Large intestine (tissue), 3 donors: ENCODE measurements at regions not wholly inside any gene's neighbourhood (a gene's known extent, or its start where the extent isn't known, plus 50 kb on each side); places are given as distances from the start of the nearest gene placed in this dataset.
"Not testable (repeated sequence)": the region's sequence is repeated elsewhere in the genome, so short reads cannot be mapped to it uniquely, and the experiment has no call there.

Experiments
- DNase-seq, 2 donors: peaks; one replicate each; pipeline versions ENCODE4 v3.0.0 to v3.0.0-alpha.2; 2013
- H3K27ac ChIP-seq: one replicate; pipeline ENCODE4 v1.5.1; 2013; ENCODE audit warnings: low read length
- H3K27me3 ChIP-seq: 2 replicates; pipeline ENCODE4 v1.6.1; 2013; ENCODE audit warnings: low read length; ENCODE audit not compliant: control insufficient read depth, insufficient read depth
- H3K36me3 ChIP-seq: 2 replicates; pipeline ENCODE4 v1.6.1; 2013; ENCODE audit warnings: low read length; ENCODE audit not compliant: control insufficient read depth, insufficient read depth
- H3K4me1 ChIP-seq: one replicate; pipeline ENCODE4 v1.6.1; 2013; ENCODE audit warnings: low read length; ENCODE audit not compliant: control insufficient read depth, insufficient read depth
- H3K4me3 ChIP-seq: one replicate; pipeline ENCODE4 v1.5.1; 2013; ENCODE audit warnings: low read length
- H3K9me3 ChIP-seq: one replicate; pipeline ENCODE4 v1.6.1; 2013; ENCODE audit warnings: mild to moderate bottlenecking, low read depth, low read length, moderate library complexity; ENCODE audit not compliant: control insufficient read depth
- WGBS: methylation state at CpG from one replicate; pipeline ENCODE4 v1.1.5; 2013; ENCODE audit warnings: low lambda C conversion rate; ENCODE audit not compliant: insufficient coverage; 5-methylcytosine and 5-hydroxymethylcytosine counted together

DNA sequence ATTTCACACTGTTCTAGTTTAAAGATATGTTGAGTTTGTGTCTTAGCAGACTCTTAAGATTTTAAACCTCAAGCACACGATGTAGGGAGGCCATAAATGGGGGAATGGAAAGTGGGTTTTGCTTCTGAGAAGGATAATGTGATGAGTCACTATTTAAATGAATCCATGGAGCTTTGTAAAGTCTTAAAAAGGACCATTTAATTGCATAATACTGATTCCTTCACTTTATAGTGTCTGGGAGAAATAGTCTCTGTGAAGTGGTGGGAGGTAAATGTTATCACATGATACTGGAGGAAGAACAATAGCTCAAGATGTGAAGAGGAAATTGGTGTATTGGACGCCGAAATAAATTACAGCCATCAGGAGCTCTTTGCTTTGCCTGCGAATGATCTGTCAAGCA, 84.0 kb upstream of the MYO3A start:
- Histone ChIP-seq H3K9me3 (no peaks in the 10 kb centered on the region), H3K4me3 (no peak overlapping the region), H3K36me3 (no peaks in the 10 kb centered on the region), H3K27me3 (no peaks in the 10 kb centered on the region), H3K27ac (no peak overlapping the region), H3K4me1 (no peaks in the 10 kb centered on the region)
- 60% methylated on average over 1 of the region's 4 CpGs for WGBS
- no peak for DNase-seq

GRCh38 chr10:25851548-25851947, 82.5 kb upstream of the MYO3A start:
- no peak overlapping the region for H3K4me3 ChIP-seq
- no peaks in the 10 kb centered on the region for H3K27me3 ChIP-seq
- H3K4me1 ChIP-seq: no peaks in the 10 kb centered on the region
- H3K27ac ChIP-seq: no peak overlapping the region
- no peak for DNase-seq
- H3K36me3 ChIP-seq: no peaks in the 10 kb centered on the region
- H3K9me3 ChIP-seq: no peaks in the 10 kb centered on the region
- WGBS: 80% methylated on average over 4 of the region's 7 CpGs

GRCh38 chr10:25852364-25852941, 81.6 kb upstream of the MYO3A start:
- DNase-seq: no peak
- no peak overlapping the region for H3K4me3 ChIP-seq
- H3K9me3 ChIP-seq: no peaks in the 10 kb centered on the region
- no peaks in the 10 kb centered on the region for H3K36me3 ChIP-seq
- WGBS: 100% methylated on average over 1 of the region's 8 CpGs
- no peaks in the 10 kb centered on the region for H3K4me1 ChIP-seq
- H3K27me3 ChIP-seq: no peaks in the 10 kb centered on the region
- no peak overlapping the region for H3K27ac ChIP-seq

GRCh38 chr10:25858076-25858475, 76.0 kb upstream of the MYO3A start:
- no peak overlapping the region for H3K4me3 ChIP-seq
- no peaks in the 10 kb centered on the region for H3K36me3 ChIP-seq
- H3K27me3 ChIP-seq: no peaks in the 10 kb centered on the region
- no peak overlapping the region for H3K27ac ChIP-seq
- H3K9me3 ChIP-seq: no peaks in the 10 kb centered on the region
- WGBS: 68% methylated on average over 3 of the region's 3 CpGs
- no peak for DNase-seq
- H3K4me1 ChIP-seq: no peaks in the 10 kb centered on the region

GRCh38 chr10:25865267-25865666, 68.8 kb upstream of the MYO3A start:
- no peak for DNase-seq
- no peaks in the 10 kb centered on the region for H3K27me3 ChIP-seq
- no peaks in the 10 kb centered on the region for H3K4me1 ChIP-seq
- no peaks in the 10 kb centered on the region for H3K36me3 ChIP-seq
- no peak overlapping the region for H3K27ac ChIP-seq
- H3K9me3 ChIP-seq: no peaks in the 10 kb centered on the region
- H3K4me3 ChIP-seq: no peak overlapping the region

GRCh38 chr10:25867321-25867720, 66.7 kb upstream of the MYO3A start:
- Histone ChIP-seq H3K36me3 (no peaks in the 10 kb centered on the region), H3K27me3 (no peaks in the 10 kb centered on the region), H3K9me3 (no peaks in the 10 kb centered on the region), H3K4me3 (no peak overlapping the region), H3K4me1 (no peaks in the 10 kb centered on the region), H3K27ac (no peak overlapping the region)
- 100% methylated on average over 2 of the region's 3 CpGs for WGBS
- no peak for DNase-seq

- Histone ChIP-seq H3K27me3 (no peaks in the 10 kb centered on the region), H3K9me3 (no peaks in the 10 kb centered on the region), H3K4me3 (no peak overlapping the region), H3K36me3 (no peaks in the 10 kb centered on the region), H3K27ac (no peak overlapping the region), H3K4me1 (no peaks in the 10 kb centered on the region)
- no peak for DNase-seq
- WGBS: 92% methylated on average over 3 of the region's 7 CpGs
Observed at GRCh38 chr10:25869067-25869591, 64.9 kb upstream of the MYO3A start.

DNA sequence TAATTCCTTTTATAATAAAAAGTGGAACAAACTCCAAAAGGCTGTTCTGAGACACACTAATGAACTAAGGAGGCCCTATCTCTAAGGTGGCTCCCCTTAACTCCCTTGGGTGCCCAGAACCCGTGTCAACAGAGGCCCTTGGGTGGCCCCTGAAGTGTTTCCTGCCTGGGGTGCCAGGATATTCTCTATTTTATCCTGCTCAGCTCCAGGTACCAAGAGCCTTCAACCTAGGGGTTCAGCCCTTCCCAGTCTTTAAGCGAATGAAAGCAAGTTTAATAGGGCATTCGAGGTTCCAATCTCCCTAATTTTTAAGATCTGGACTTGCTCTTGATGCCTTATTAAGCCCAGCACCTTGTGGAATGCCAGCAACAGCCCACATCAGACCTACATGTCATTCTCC, 64.4 kb upstream of the MYO3A start:
- DNase-seq: no peak
- no CpG with 5 or more reads among the region's 3 CpGs for WGBS
- Histone ChIP-seq H3K36me3 (no peaks in the 10 kb centered on the region), H3K27me3 (no peaks in the 10 kb centered on the region), H3K27ac (no peak overlapping the region), H3K4me1 (no peaks in the 10 kb centered on the region), H3K9me3 (no peaks in the 10 kb centered on the region), H3K4me3 (no peak overlapping the region)

DNA sequence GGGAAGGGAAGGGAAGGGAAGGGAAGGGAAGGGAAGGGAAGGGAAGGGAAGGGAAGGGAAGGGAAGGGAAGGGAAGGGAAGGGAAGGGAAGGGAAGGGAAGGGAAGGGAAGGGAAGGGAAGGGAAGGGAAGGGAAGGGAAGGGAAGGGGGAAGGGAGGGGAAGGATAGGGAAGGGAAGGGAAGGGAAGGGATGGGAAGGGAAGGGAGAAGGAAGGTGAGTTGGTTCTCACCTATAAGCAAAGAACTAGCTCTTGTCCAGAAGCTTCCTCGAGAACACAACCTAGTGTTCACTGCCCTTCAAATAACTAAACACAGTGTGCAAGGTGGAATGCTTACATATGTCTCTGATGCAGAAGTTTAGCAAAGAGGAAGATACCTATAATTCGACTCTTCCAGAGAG, 59.6 kb upstream of the MYO3A start:
- 100% methylated on average over 1 of the region's 2 CpGs for WGBS
- not testable (repeated sequence) for H3K4me3 ChIP-seq, H3K27ac ChIP-seq, H3K4me1 ChIP-seq, H3K9me3 ChIP-seq, H3K27me3 ChIP-seq, DNase-seq, H3K36me3 ChIP-seq

DNA sequence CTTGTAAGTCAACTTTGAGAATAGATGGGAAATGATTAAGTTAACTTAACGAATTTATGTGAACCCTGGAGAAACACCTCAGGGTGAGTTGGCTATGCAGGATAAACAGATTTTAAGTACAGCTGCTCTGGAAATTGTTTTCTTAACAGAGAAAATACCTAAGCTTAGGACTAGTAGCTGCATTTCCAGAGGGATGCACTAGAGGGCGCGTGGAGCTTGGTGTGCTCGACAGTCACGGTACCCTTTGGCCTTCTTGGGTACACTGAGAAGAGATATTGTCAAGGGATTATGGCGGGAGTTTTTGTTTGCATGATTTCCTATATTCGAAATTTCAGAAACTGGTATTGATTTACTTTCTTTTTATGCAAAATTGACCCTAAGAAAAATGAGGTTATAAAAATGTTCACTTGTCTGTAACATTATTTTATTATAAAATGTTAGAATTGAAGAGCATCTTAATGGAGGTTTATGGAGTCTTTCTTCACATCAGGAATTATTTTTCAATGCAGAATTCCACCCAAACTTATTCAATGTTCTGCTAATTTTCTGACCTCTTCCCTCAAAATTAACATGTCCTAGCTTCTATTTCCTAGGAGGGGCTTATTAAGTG, 58.4 kb upstream of the MYO3A start:
- no peaks in the 10 kb centered on the region for H3K27me3 ChIP-seq
- no peaks in the 10 kb centered on the region for H3K36me3 ChIP-seq
- WGBS: 0% methylated on average over 1 of the region's 7 CpGs

DNA sequence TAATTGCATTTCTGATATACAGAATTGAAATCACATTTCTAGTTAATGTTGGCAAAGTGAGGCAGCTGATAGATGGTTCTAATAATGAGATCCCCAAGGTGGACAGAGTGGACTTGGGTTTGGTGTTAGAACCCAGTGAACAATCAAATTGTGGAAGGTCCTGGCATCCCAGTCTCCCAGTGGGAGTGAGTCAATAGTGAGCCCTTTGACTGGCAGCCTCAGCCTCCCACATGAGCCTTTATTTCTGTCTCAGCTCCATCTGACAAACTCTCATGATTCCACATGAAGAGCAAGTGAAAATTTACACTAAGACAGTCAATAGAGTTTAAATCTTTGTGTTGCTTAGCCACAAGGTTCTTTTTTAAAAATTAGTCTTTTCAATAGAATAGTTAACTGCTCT, 56.7 kb upstream of the MYO3A start:
- no peak for DNase-seq
- Histone ChIP-seq H3K4me1 (no peaks in the 10 kb centered on the region), H3K4me3 (no peak overlapping the region), H3K27ac (no peak overlapping the region), H3K27me3 (no peaks in the 10 kb centered on the region), H3K9me3 (no peaks in the 10 kb centered on the region), H3K36me3 (no peaks in the 10 kb centered on the region)

More for the DNA sequence above, 58.4 kb upstream of the MYO3A start:
- Histone ChIP-seq H3K4me1 (no peaks in the 10 kb centered on the region), H3K4me3 (no peak overlapping the region), H3K27ac (no peak overlapping the region), H3K9me3 (no peaks in the 10 kb centered on the region)
- DNase-seq: peak; percentile 51 to 54
